Prostate gland (tissue), 2 donors: ENCODE measurements at regions not wholly inside any gene's neighbourhood (a gene's known extent, or its start where the extent isn't known, plus 50 kb on each side); places are given as distances from the start of the nearest gene placed in this dataset.

Experiments
- CTCF ChIP-seq, 4 experiments: fragments of 200-600 bp in 2 of 4; fragments of 450-650 bp in 2 of 4; sonication (generic) in 2 of 4; IDR thresholded peaks; 1 replicate in 3 of 4; 2 replicates in 1 of 4; pipeline ENCODE4 v1.5.1; 2016 to 2019; ENCODE audit warnings: antibody characterized with exemption in 4 of 4, mild to moderate bottlenecking in 2 of 4, moderate library complexity in 2 of 4
- POLR2A ChIP-seq: fragments of 450-650 bp; IDR thresholded peaks from one replicate; pipeline ENCODE4 v1.6.1; 2016; ENCODE audit warnings: antibody characterized with exemption, mild to moderate bottlenecking
- POLR2AphosphoS5 ChIP-seq: sonication (generic); formaldehyde crosslinking; IDR thresholded peaks from one replicate; pipeline ENCODE4 v1.6.1; 2017; ENCODE audit warnings: antibody characterized with exemption

GRCh38 chr6:93784794-93785693 lies 365.7 kb upstream of the EPHA7 start:
- TF ChIP-seq POLR2AphosphoS5 (no peak), CTCF (IDR thresholded peaks at IDR 0.05) (no peak), POLR2A (no peak)
